ENCODE measurements at regions not wholly inside any gene's neighbourhood (a gene's known extent, or its start where the extent isn't known, plus 50 kb on each side); places are given as distances from the start of the nearest gene placed in this dataset.
A peak's percentile ranks its signal among the peaks of the same experiment; 100 is the strongest.

- peaks cover 7% of the 10 kb centered on the region for H3K9me3 ChIP-seq (ENCODE audit: low read depth, low read length, poor library complexity, severe bottlenecking)
- no peak for TF ChIP-seq EZH2 (IDR thresholded peaks at IDR 0.05; ENCODE audit: borderline replicate concordance, low read depth, low read length, poor library complexity, severe bottlenecking)
- no peak for TF ChIP-seq CTCF (conservative IDR thresholded peaks at IDR 0.05; ENCODE audit: low read depth, low read length)
- no peak overlapping the region for H3K27ac ChIP-seq (ENCODE audit: low read depth, low read length, poor library complexity, severe bottlenecking)
- no TSS peak for BruUV-seq (replicated peaks)
- intact Hi-C loops (cut with micrococcal nuclease; ENCODE audit: unreplicated experiment) = no loop called here
- no peaks in the 10 kb centered on the region for H3K27me3 ChIP-seq (replicated peaks; ENCODE audit: insufficient read depth, low read depth, low read length, poor library complexity)
- ChIA-PET CTCF (no interaction called here), POLR2A (ENCODE audit: low non-redundant PET) (no interaction called here)
- peak; percentile 28 for DNase-seq (ENCODE audit: low spot score)
- peaks cover 14% of the 10 kb centered on the region for H3K4me1 ChIP-seq (ENCODE audit: insufficient read depth, low read length, poor library complexity, severe bottlenecking)
- no peak overlapping the region for H3K4me3 ChIP-seq (ENCODE audit: low read depth, low read length, poor library complexity, severe bottlenecking)
- H3K36me3 ChIP-seq (ENCODE audit: insufficient read depth, low read length, poor library complexity, severe bottlenecking) = no peaks in the 10 kb centered on the region
Observed at GRCh38 chr4:100938698-100939097, 408.6 kb downstream of the PPP3CA start.

GRCh38 chr4:100936661-100937375 is 410.5 kb downstream of the PPP3CA start:
- CTCF ChIA-PET = no interaction called here
- Histone ChIP-seq H3K9me3 (ENCODE audit: low read depth, low read length, poor library complexity, severe bottlenecking) (no peaks in the 10 kb centered on the region), H3K27me3 (replicated peaks; ENCODE audit: insufficient read depth, low read depth, low read length, poor library complexity) (no peaks in the 10 kb centered on the region), H3K4me3 (ENCODE audit: low read depth, low read length, poor library complexity, severe bottlenecking) (no peak overlapping the region), H3K36me3 (ENCODE audit: insufficient read depth, low read length, poor library complexity, severe bottlenecking) (no peaks in the 10 kb centered on the region), H3K27ac (ENCODE audit: low read depth, low read length, poor library complexity, severe bottlenecking) (no peak overlapping the region), H3K4me1 (ENCODE audit: insufficient read depth, low read length, poor library complexity, severe bottlenecking) (peaks cover 14% of the 10 kb centered on the region)
- peak; percentile 70 for DNase-seq (ENCODE audit: low spot score)
- intact Hi-C loops (cut with micrococcal nuclease; ENCODE audit: unreplicated experiment) = no loop called here
- no TSS peak for BruUV-seq (replicated peaks)
- TF ChIP-seq EZH2 (IDR thresholded peaks at IDR 0.05; ENCODE audit: borderline replicate concordance, low read depth, low read length, poor library complexity, severe bottlenecking) = no peak
- TF ChIP-seq CTCF (conservative IDR thresholded peaks at IDR 0.05; ENCODE audit: low read depth, low read length) = no peak
- POLR2A ChIA-PET (ENCODE audit: low non-redundant PET) = interaction anchor here (0.7 kb wide), 1 partner anchor 256 kb away, joined by 4 read pairs; no protein-coding TSS in a partner anchor

GRCh38 chr4:100935090-100935489 is 412.2 kb downstream of the PPP3CA start:
- Histone ChIP-seq H3K4me1 (ENCODE audit: insufficient read depth, low read length, poor library complexity, severe bottlenecking) (peaks cover 14% of the 10 kb centered on the region), H3K27ac (ENCODE audit: low read depth, low read length, poor library complexity, severe bottlenecking) (no peak overlapping the region), H3K4me3 (ENCODE audit: low read depth, low read length, poor library complexity, severe bottlenecking) (no peak overlapping the region), H3K36me3 (ENCODE audit: insufficient read depth, low read length, poor library complexity, severe bottlenecking) (no peaks in the 10 kb centered on the region), H3K9me3 (ENCODE audit: low read depth, low read length, poor library complexity, severe bottlenecking) (no peaks in the 10 kb centered on the region), H3K27me3 (replicated peaks; ENCODE audit: insufficient read depth, low read depth, low read length, poor library complexity) (no peaks in the 10 kb centered on the region)
- DNase-seq (ENCODE audit: low spot score) = peak; percentile 50
- BruUV-seq (replicated peaks) = no TSS peak
- ChIA-PET CTCF (interaction anchor here (0.6 kb wide), 1 partner anchor 389 kb away, joined by 3 read pairs; no protein-coding TSS in a partner anchor), POLR2A (ENCODE audit: low non-redundant PET) (no interaction called here)
- intact Hi-C loops (cut with micrococcal nuclease; ENCODE audit: unreplicated experiment) = no loop called here
- TF ChIP-seq CTCF (conservative IDR thresholded peaks at IDR 0.05; ENCODE audit: low read depth, low read length) = peak; percentile 56
- TF ChIP-seq EZH2 (IDR thresholded peaks at IDR 0.05; ENCODE audit: borderline replicate concordance, low read depth, low read length, poor library complexity, severe bottlenecking) = no peak
